ENCODE measurements at regions not wholly inside any gene's neighbourhood (a gene's known extent, or its start where the extent isn't known, plus 50 kb on each side); places are given as distances from the start of the nearest gene placed in this dataset.

DNA sequence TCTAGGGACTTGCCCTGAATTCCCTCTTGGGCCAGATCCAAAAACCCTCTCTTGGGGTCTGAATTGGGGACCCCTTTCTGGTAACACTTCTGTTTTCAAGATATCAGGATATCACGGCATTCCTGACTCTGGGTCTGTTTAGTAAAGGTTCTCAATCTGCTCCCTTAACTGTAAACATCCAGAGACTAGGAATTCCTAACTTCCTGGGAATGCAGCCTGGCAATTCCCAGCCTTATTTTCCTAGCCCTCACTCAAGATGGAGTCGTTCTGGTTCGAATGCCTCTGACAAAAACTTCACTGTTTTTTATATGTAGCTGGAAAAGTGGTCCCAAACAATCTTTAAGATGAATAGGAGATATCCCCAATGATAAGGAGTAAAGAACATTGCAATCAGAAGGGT lies 141.6 kb upstream of the XYLT1 start:
- no peak for TF ChIP-seq POLR2A (IDR thresholded peaks at IDR 0.05)
- TF ChIP-seq CTCF (IDR thresholded peaks at IDR 0.05 in 4 of 5, conservative IDR thresholded peaks at IDR 0.05 in 1 of 5): no peak
